B cell (primary cell): ENCODE measurements at regions not wholly inside any gene's neighbourhood (a gene's known extent, or its start where the extent isn't known, plus 50 kb on each side); places are given as distances from the start of the nearest gene placed in this dataset.

Experiments
- ATAC-seq: fragments of 200-7000 bp; cut with Tn5 transposase; one replicate; pipeline ENCODE4 v1.10.0; 2021; ENCODE audit warnings: low read depth, mild to moderate bottlenecking, moderate number of reproducible peaks, moderate library complexity
- CTCF ChIA-PET: fragments of 350-600 bp; sonication (Branson Sonifier 250); formaldehyde crosslinking; loops from one replicate; lab custom pipeline; 2021; ENCODE audit warnings: antibody characterized with exemption, inconsistent platforms; lab: Charles Lee
- POLR2A ChIA-PET: fragments of 350-600 bp; sonication (Branson Sonifier 250); formaldehyde crosslinking; loops from one replicate; lab custom pipeline; 2021; ENCODE audit warnings: antibody characterized with exemption; lab: Charles Lee
- DNase-seq: peaks from one replicate; pipeline ENCODE4 v3.0.0; 2013
- H2AFZ ChIP-seq: 2 replicates; pipeline ENCODE4 v1.6.1; 2012; ENCODE audit warnings: mild to moderate bottlenecking, low read depth, low read length; ENCODE audit not compliant: insufficient read depth, poor library complexity, severe bottlenecking
- H3K27ac ChIP-seq, 2 donors: 1 replicate in 1 of 2; 2 replicates in 1 of 2; pipeline ENCODE4 v1.5.1; 2012 to 2013; ENCODE audit warnings: low read length in 2 of 2, mild to moderate bottlenecking in 2 of 2, moderate library complexity in 1 of 2
- H3K27me3 ChIP-seq, 4 experiments: fragments of 200-600 bp in 1 of 4; sonication (generic) in 1 of 4; replicated peaks in 1 of 4; 1 replicate in 2 of 4; 2 replicates in 2 of 4; pipeline versions ENCODE4 v1.6.1 to v1.7.0; 2013 to 2016; ENCODE audit warnings: low read length in 3 of 4, mild to moderate bottlenecking in 2 of 4, mixed read lengths in 1 of 4, moderate library complexity in 1 of 4; ENCODE audit not compliant: insufficient read depth in 4 of 4, control insufficient read depth in 3 of 4; ENCODE audit errors: control extremely low read depth in 1 of 4
- H3K36me3 ChIP-seq, 2 experiments: replicated peaks in 1 of 2; 1 replicate in 1 of 2; 2 replicates in 1 of 2; pipeline versions ENCODE4 v1.6.1 to v1.7.1; 2013; ENCODE audit warnings: low read length in 1 of 2; ENCODE audit not compliant: insufficient read depth in 2 of 2, control insufficient read depth in 1 of 2; ENCODE audit errors: control extremely low read depth in 1 of 2, extremely low read depth in 1 of 2
- H3K4me1 ChIP-seq, 2 donors: fragments of 200-600 bp in 1 of 2; sonication (generic) in 1 of 2; 1 replicate in 1 of 2; 2 replicates in 1 of 2; pipeline versions ENCODE4 v1.5.1 to v1.6.1; 2013 to 2017; ENCODE audit warnings: low read length in 2 of 2; ENCODE audit not compliant: control insufficient read depth in 2 of 2, insufficient read depth in 2 of 2
- H3K4me2 ChIP-seq: replicated peaks from 2 replicates; pipeline ENCODE3; 2012; ENCODE audit warnings: mild to moderate bottlenecking, low read depth, low read length; ENCODE audit not compliant: poor library complexity, severe bottlenecking
- H3K4me3 ChIP-seq, 5 experiments: fragments of 200-600 bp in 1 of 5; sonication (generic) in 1 of 5; 1 replicate in 3 of 5; 2 replicates in 2 of 5; pipeline versions ENCODE4 v1.5.1 to v1.7.0; 2011 to 2016; ENCODE audit warnings: low read length in 4 of 5, mild to moderate bottlenecking in 4 of 5, low read depth in 2 of 5, control low read depth in 1 of 5, moderate library complexity in 1 of 5; ENCODE audit not compliant: insufficient read depth in 1 of 5; ENCODE audit errors: control extremely low read depth in 1 of 5, extremely low read depth in 1 of 5
- H3K79me2 ChIP-seq: fragments of 200-600 bp; sonication (generic); one replicate; pipeline ENCODE4 v1.6.0; 2016; ENCODE audit warnings: low read length; ENCODE audit not compliant: control insufficient read depth, insufficient read depth
- H3K9ac ChIP-seq: fragments of 200-600 bp; sonication (generic); 2 replicates; pipeline ENCODE4 v1.6.1; 2017; ENCODE audit warnings: mild to moderate bottlenecking, low read length, moderate library complexity
- H3K9me3 ChIP-seq, 3 donors: one replicate each; pipeline versions ENCODE4 v1.6.1 to v1.7.1; 2013; ENCODE audit warnings: low read length in 2 of 3; ENCODE audit not compliant: control insufficient read depth in 2 of 3, insufficient read depth in 1 of 3; ENCODE audit errors: control extremely low read depth in 1 of 3
- H4K20me1 ChIP-seq: 2 replicates; pipeline ENCODE4 v1.6.0; 2012; ENCODE audit warnings: mild to moderate bottlenecking, low read length; ENCODE audit not compliant: insufficient read depth, control insufficient read depth, poor library complexity, severe bottlenecking
- H3K27ac Mint-ChIP-seq: one replicate; pipeline ENCODE4 v1.8.0; 2021; ENCODE audit warnings: mixed read lengths
- H3K27me3 Mint-ChIP-seq: one replicate; pipeline ENCODE4 v1.8.0; 2021; ENCODE audit warnings: mixed read lengths
- H3K4me1 Mint-ChIP-seq: one replicate; pipeline ENCODE4 v1.8.0; 2021; ENCODE audit warnings: mixed read lengths
- H3K4me3 Mint-ChIP-seq: one replicate; pipeline ENCODE4 v1.8.0; 2021; ENCODE audit warnings: mixed read lengths
- H3K9me3 Mint-ChIP-seq: one replicate; pipeline ENCODE4 v1.8.0; 2022; ENCODE audit warnings: mixed read lengths; ENCODE audit not compliant: insufficient read depth
- EZH2 ChIP-seq: IDR thresholded peaks from 2 replicates; pipeline ENCODE4 v1.6.1; 2012; ENCODE audit warnings: borderline replicate concordance, low read depth, mild to moderate bottlenecking, moderate library complexity, low read length; ENCODE audit not compliant: insufficient read depth, poor library complexity, severe bottlenecking
- WGBS: methylation state at CpG from one replicate; pipeline ENCODE4 v1.1.5; 2013; ENCODE audit warnings: missing lambda C conversion rate; ENCODE audit not compliant: insufficient coverage; 5-methylcytosine and 5-hydroxymethylcytosine counted together
- intact Hi-C: fragments of 100-400 bp; cut with micrococcal nuclease; formaldehyde crosslinking; loops from one replicate; pipeline ENCODE4 v1.10.0; 2022
- TF ChIP-seq, protein P1 (sequence below): fragments of 200-600 bp; IDR thresholded peaks from one replicate; pipeline ENCODE4 v1.8.0; 2022; ENCODE audit warnings: antibody characterized with exemption, mild to moderate bottlenecking

DNA sequence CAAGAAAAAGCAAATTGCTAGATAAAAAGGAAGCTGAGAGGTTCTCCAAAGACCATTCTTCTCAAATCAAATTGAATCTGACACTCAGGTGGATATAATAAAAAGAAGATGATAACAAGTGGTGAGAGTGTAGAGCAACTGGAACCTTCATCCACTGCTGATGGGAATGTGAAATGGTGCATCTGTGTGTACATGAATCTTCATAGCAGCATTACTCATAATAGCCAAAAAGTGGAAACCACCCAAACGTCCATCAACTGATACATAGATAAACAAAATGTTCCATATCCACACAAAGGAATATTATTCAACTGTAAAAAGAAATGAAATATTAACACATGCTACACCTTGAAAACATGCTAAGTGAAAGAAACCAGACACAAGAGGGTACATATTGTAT lies 357.2 kb upstream of the EPHA4 start:
- Histone ChIP-seq H3K27me3 (no peaks in the 10 kb centered on the region), H3K9me3 (no peaks in the 10 kb centered on the region), H3K4me2 (no peak overlapping the region), H3K4me1 (no peaks in the 10 kb centered on the region), H3K79me2 (no peaks in the 10 kb centered on the region), H3K27ac (no peak overlapping the region), H3K36me3 (no peaks in the 10 kb centered on the region), H2AFZ (no peak overlapping the region), H3K4me3 (no peak overlapping the region), H3K9ac (no peak overlapping the region), H4K20me1 (no peaks in the 10 kb centered on the region)
- ChIA-PET POLR2A (no interaction called here), CTCF (no interaction called here)
- no peaks in the 10 kb centered on the region for H3K27me3 Mint-ChIP-seq
- DNase-seq (no peak), ATAC-seq (no peak)
- intact Hi-C loops: no loop called here
- H3K27ac Mint-ChIP-seq: no peak overlapping the region
- H3K4me3 Mint-ChIP-seq: no peak overlapping the region
- no peaks in the 10 kb centered on the region for H3K4me1 Mint-ChIP-seq
- no peak for TF ChIP-seq EZH2
- no CpG with 5 or more reads among the region's 1 CpG for WGBS
- H3K9me3 Mint-ChIP-seq: no peaks in the 10 kb centered on the region

DNA sequence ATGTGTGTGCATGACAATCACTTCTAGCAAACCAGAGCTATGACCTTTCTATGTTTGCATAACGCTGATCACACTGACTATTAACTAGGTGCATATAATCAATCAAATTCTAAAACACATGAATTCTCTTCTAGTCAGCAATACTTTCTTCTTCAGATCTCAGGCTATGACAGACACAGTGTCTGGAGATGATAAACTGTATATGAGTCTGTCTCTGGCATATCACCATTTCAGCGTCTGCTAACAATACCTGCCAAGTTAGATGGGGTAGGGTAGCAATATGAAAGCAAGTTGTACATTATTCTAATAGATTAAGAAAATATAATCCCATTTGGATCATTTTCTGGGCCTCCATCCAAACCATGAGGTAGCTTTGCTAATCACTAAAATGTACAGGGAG lies 354.2 kb upstream of the EPHA4 start:
- no CpG with 5 or more reads among the region's 2 CpGs for WGBS
- no peaks in the 10 kb centered on the region for H3K9me3 Mint-ChIP-seq
- H3K4me2 ChIP-seq: no peak overlapping the region
- H3K27me3 Mint-ChIP-seq: no peaks in the 10 kb centered on the region
- no peak for ATAC-seq
- H3K27ac Mint-ChIP-seq: no peak overlapping the region
- no peaks in the 10 kb centered on the region for H3K4me1 ChIP-seq
- ChIA-PET POLR2A (no interaction called here), CTCF (no interaction called here)
- H3K4me3 ChIP-seq: no peak overlapping the region
- H3K36me3 ChIP-seq: no peaks in the 10 kb centered on the region
- H3K27me3 ChIP-seq: no peaks in the 10 kb centered on the region
- H3K9ac ChIP-seq: no peak overlapping the region
- no peak for DNase-seq
- no peaks in the 10 kb centered on the region for H3K4me1 Mint-ChIP-seq
- no peaks in the 10 kb centered on the region for H3K79me2 ChIP-seq
- H4K20me1 ChIP-seq: no peaks in the 10 kb centered on the region
- H3K9me3 ChIP-seq: no peaks in the 10 kb centered on the region
- intact Hi-C loops: no loop called here
- H2AFZ ChIP-seq: no peak overlapping the region
- H3K4me3 Mint-ChIP-seq: no peak overlapping the region
- no peak for TF ChIP-seq EZH2
- TF ChIP-seq, protein P1, sequence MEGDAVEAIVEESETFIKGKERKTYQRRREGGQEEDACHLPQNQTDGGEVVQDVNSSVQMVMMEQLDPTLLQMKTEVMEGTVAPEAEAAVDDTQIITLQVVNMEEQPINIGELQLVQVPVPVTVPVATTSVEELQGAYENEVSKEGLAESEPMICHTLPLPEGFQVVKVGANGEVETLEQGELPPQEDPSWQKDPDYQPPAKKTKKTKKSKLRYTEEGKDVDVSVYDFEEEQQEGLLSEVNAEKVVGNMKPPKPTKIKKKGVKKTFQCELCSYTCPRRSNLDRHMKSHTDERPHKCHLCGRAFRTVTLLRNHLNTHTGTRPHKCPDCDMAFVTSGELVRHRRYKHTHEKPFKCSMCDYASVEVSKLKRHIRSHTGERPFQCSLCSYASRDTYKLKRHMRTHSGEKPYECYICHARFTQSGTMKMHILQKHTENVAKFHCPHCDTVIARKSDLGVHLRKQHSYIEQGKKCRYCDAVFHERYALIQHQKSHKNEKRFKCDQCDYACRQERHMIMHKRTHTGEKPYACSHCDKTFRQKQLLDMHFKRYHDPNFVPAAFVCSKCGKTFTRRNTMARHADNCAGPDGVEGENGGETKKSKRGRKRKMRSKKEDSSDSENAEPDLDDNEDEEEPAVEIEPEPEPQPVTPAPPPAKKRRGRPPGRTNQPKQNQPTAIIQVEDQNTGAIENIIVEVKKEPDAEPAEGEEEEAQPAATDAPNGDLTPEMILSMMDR: no peak
- no peak overlapping the region for H3K27ac ChIP-seq
